ENCODE measurements at regions not wholly inside any gene's neighbourhood (a gene's known extent, or its start where the extent isn't known, plus 50 kb on each side); places are given as distances from the start of the nearest gene placed in this dataset.

- no peak for DNase-seq (ENCODE audit: low read depth in 2 of 2)
Observed at GRCh38 chr6:120237221-120237620, 887.7 kb upstream of the MAN1A1 start.

DNA sequence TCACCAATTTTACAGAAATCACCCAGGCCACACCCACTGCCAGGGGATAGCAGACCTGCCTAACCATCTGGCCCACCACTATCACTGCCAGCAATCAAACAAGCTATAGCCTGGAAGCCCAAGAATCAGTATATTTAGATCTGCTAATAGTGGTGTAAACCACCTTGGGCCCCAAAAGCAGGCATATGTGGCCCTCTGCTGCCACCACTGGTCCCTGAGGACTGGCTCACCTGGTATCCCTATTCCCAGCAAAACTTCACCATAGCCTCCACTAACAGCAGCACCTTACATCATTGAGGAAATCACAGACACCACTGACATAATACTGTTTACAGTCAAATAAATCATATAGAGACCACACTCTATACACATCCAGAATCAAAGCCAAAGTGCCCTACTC lies 880.4 kb upstream of the MAN1A1 start:
- no peak for DNase-seq (ENCODE audit: low read depth in 2 of 2)

- no peak for DNase-seq (ENCODE audit: low read depth in 2 of 2)
Observed at GRCh38 chr6:120228297-120228696, 878.7 kb upstream of the MAN1A1 start.

DNA sequence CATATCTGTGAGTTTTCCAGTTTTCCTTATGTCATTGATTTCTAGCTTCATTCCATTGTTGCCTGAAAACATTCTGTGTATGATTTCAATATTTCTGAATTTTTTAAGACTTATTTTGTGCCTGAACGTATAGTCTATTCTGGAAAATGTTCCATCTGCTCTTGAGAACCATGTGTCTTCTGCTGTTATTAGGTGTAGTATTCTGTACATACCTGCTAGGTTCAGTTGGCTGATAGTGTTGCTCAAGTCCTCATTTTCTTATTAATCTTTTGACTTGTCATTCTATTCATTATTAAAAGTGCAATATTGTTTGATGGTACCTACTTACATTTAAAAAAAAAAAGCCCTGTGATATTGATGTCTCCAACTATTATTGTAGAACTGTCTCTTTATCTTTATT lies 869.8 kb upstream of the MAN1A1 start:
- DNase-seq (ENCODE audit: low read depth in 2 of 2) = no peak

GRCh38 chr6:120214088-120214499 lies 864.5 kb upstream of the MAN1A1 start:
- DNase-seq (ENCODE audit: low read depth in 2 of 2) = no peak

GRCh38 chr6:120211955-120212792 lies 862.6 kb upstream of the MAN1A1 start:
- no peak for DNase-seq (ENCODE audit: low read depth in 2 of 2)

DNA sequence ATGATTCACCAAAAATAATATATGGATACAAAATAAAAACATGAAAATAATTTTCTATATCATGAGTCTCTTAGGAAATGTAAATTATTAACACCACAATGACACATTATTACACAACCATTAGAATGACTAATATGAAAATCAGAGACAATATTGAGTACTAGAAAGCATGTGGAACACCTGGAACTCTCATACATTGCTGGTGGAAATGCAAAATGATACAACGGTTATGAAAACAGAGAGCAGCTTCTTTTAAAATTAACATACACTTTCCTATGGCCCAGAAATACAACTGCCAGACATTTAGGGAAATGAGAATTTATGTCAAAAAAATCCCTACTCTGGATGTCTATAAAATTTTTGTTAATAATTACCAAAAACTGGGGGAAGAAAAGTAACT lies 853.3 kb upstream of the MAN1A1 start:
- no peak for DNase-seq (ENCODE audit: low read depth in 2 of 2)

DNA sequence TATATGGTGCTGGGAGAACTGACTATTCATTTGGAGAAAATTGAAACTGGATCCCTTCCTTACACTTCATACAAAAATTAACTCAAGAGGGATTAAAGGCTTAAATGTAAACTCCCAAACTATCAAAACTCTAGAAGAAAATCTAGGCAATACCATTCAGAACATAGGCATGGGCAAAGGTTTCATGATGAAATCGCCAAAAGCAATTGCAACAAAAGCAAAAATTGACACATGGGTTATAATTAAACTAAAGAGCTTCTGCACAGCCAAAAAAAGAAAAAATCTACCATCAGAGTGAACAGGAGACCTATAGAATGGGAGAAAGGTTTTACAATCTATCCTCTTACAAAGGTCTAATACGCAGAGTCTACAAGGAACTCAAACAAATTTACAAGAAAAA lies 851.3 kb upstream of the MAN1A1 start:
- DNase-seq (ENCODE audit: low read depth in 2 of 2) = no peak

DNA sequence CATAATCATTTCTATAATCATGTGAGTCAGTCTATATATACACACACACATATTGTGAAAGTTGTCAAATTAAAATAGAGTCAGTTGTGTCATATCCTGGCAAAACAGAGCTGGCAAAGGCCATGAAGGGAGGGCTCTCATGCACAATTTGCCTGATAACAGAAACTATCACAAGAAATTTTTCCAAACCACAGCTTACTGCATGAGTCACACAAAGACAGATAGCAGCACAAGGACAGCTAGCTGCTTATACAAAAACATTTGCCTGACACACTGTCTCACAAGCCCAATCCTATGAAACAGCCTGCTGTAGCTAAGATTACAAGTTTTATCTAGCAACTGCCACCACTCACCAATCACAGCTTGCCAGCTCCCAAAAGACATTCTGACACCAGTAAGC lies 848.5 kb upstream of the MAN1A1 start:
- no peak for DNase-seq (ENCODE audit: low read depth in 2 of 2)

DNA sequence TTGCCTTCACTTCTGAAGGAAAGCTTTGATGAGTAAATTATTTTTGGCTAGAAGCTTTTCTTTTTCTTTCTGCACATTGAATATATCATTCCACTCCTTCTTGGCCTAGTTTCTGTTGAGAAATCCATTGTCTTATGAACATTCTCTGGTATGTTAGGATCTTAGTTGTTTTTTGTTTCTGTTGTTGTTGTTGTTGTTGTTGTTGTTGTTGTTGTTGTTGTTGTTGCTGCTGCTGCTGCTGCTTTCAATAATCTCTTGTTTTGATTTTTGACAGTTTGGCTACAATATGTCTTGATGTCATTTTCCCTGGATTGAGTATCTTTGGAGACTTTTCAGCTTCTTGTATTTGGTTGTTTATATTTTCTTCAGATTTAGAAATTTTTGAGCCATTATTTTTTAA lies 836.5 kb upstream of the MAN1A1 start:
- no peak for DNase-seq (ENCODE audit: low read depth in 2 of 2)

- no peak for DNase-seq (ENCODE audit: low read depth in 2 of 2)
Observed at GRCh38 chr6:120173250-120173649, 823.7 kb upstream of the MAN1A1 start.

- no peak for DNase-seq (ENCODE audit: low read depth in 2 of 2)
Observed at GRCh38 chr6:120164531-120164930, 815.0 kb upstream of the MAN1A1 start.

GRCh38 chr6:120157873-120158272 lies 808.3 kb upstream of the MAN1A1 start:
- no peak for DNase-seq (ENCODE audit: low read depth in 2 of 2)

GRCh38 chr6:120147071-120147871 lies 797.7 kb upstream of the MAN1A1 start:
- no peak for DNase-seq (ENCODE audit: low read depth in 2 of 2)

DNA sequence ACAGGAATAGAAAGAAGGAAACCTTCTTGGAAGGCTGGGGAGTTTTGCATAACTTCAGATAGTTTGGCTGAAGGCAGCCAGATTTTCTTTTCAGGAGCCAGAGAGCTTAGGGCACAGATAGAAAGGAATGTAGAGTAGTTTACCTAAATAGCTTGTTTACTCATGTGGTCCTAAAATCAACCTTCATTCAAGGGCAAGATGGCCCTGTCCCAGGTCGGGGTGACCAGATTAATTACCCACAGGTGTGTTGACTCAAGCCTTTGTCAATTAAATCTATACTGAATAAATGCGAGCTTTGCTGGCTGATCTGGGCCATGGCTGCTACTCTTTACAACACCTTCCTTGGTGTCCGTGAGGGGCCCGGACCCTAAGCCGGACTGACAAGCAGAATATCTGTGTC lies 792.0 kb upstream of the MAN1A1 start:
- DNase-seq (ENCODE audit: low read depth in 2 of 2) = no peak

- no peak for DNase-seq (ENCODE audit: low read depth in 2 of 2)
Observed at GRCh38 chr6:120137492-120137891, 787.9 kb upstream of the MAN1A1 start.

- no peak for DNase-seq (ENCODE audit: low read depth in 2 of 2)
Observed at GRCh38 chr6:120129228-120129627, 779.7 kb upstream of the MAN1A1 start.

DNA sequence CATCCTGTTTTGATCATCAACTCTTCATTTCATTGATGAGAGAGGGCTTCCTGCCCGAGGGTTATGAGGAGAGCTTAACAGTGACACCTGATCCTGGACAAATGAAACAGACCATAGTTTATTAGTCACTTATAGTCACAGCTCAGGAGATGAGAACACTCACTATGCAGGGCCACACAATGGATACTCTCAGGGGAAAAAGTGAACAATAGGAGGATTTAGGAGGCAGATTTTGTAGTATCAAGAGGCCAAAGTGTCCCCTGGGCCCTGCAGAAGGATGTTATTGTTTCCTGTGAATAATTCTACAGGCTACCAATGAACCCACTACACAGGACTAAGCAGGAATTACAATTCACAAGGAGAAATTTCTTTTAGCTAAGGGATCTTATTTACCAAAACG lies 772.8 kb upstream of the MAN1A1 start:
- DNase-seq (ENCODE audit: low read depth in 2 of 2) = no peak

DNA sequence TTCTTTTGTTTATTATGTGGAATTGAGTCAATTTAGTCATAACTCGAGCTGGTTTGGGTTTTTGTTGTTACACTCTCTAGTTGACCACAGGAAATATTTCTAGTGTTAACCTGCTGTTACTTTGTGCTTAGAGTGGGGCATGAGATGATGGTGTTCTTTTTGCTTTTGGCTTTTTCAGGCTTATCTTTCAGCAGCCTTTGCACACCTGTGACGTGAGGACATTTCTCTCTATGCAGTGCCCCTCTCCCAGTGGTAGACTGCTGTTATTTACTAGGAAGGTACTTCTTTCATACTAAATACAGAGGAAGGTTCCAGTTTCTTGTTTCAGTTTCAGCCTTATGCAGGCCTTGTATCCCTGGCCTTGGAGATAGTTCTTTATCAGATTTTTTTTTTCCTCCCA lies 766.8 kb upstream of the MAN1A1 start:
- no peak for DNase-seq (ENCODE audit: low read depth in 2 of 2)

DNA sequence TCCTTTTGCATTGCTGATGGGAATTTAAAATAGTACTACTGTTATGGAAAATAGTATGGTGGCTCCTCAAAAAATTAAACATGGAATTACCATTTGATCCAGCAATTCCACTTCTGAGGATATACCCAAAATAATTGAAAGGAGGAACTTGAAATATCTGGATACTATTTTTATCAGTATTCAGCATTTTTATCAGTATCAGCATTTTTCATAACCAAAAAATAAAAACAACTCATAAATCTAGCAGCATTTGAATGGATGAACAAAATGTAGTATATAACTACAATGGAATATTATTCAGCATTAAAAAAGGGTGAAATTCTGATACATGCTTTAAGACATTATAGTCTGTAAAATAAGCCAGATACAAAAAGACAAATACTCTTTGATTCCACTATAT lies 763.4 kb upstream of the MAN1A1 start:
- no peak for DNase-seq (ENCODE audit: low read depth in 2 of 2)

GRCh38 chr6:120111001-120111400 lies 761.4 kb upstream of the MAN1A1 start:
- no peak for DNase-seq (ENCODE audit: low read depth in 2 of 2)

GRCh38 chr6:120108061-120108795 lies 758.7 kb upstream of the MAN1A1 start:
- no peak for DNase-seq (ENCODE audit: low read depth in 2 of 2)
